B cell (primary cell): ENCODE measurements at regions not wholly inside any gene's neighbourhood (a gene's known extent, or its start where the extent isn't known, plus 50 kb on each side); places are given as distances from the start of the nearest gene placed in this dataset.

Experiments used
- ATAC-seq: fragments of 200-7000 bp; cut with Tn5 transposase; one replicate; pipeline ENCODE4 v1.10.0; 2021; ENCODE audit warnings: low read depth, mild to moderate bottlenecking, moderate number of reproducible peaks, moderate library complexity
- CTCF ChIA-PET: fragments of 350-600 bp; sonication (Branson Sonifier 250); formaldehyde crosslinking; loops from one replicate; lab custom pipeline; 2021; ENCODE audit warnings: antibody characterized with exemption, inconsistent platforms; lab: Charles Lee
- POLR2A ChIA-PET: fragments of 350-600 bp; sonication (Branson Sonifier 250); formaldehyde crosslinking; loops from one replicate; lab custom pipeline; 2021; ENCODE audit warnings: antibody characterized with exemption; lab: Charles Lee
- DNase-seq: peaks from one replicate; pipeline ENCODE4 v3.0.0; 2013
- H2AFZ ChIP-seq: 2 replicates; pipeline ENCODE4 v1.6.1; 2012; ENCODE audit warnings: mild to moderate bottlenecking, low read depth, low read length; ENCODE audit not compliant: insufficient read depth, poor library complexity, severe bottlenecking
- H3K27ac ChIP-seq, 2 donors: 1 replicate in 1 of 2; 2 replicates in 1 of 2; pipeline ENCODE4 v1.5.1; 2012 to 2013; ENCODE audit warnings: low read length in 2 of 2, mild to moderate bottlenecking in 2 of 2, moderate library complexity in 1 of 2
- H3K27me3 ChIP-seq, 4 experiments: fragments of 200-600 bp in 1 of 4; sonication (generic) in 1 of 4; replicated peaks in 1 of 4; 1 replicate in 2 of 4; 2 replicates in 2 of 4; pipeline versions ENCODE4 v1.6.1 to v1.7.0; 2013 to 2016; ENCODE audit warnings: low read length in 3 of 4, mild to moderate bottlenecking in 2 of 4, mixed read lengths in 1 of 4, moderate library complexity in 1 of 4; ENCODE audit not compliant: insufficient read depth in 4 of 4, control insufficient read depth in 3 of 4; ENCODE audit errors: control extremely low read depth in 1 of 4
- H3K36me3 ChIP-seq, 2 experiments: replicated peaks in 1 of 2; 1 replicate in 1 of 2; 2 replicates in 1 of 2; pipeline versions ENCODE4 v1.6.1 to v1.7.1; 2013; ENCODE audit warnings: low read length in 1 of 2; ENCODE audit not compliant: insufficient read depth in 2 of 2, control insufficient read depth in 1 of 2; ENCODE audit errors: control extremely low read depth in 1 of 2, extremely low read depth in 1 of 2
- H3K4me1 ChIP-seq, 2 donors: fragments of 200-600 bp in 1 of 2; sonication (generic) in 1 of 2; 1 replicate in 1 of 2; 2 replicates in 1 of 2; pipeline versions ENCODE4 v1.5.1 to v1.6.1; 2013 to 2017; ENCODE audit warnings: low read length in 2 of 2; ENCODE audit not compliant: control insufficient read depth in 2 of 2, insufficient read depth in 2 of 2
- H3K4me2 ChIP-seq: replicated peaks from 2 replicates; pipeline ENCODE3; 2012; ENCODE audit warnings: mild to moderate bottlenecking, low read depth, low read length; ENCODE audit not compliant: poor library complexity, severe bottlenecking
- H3K4me3 ChIP-seq, 5 experiments: fragments of 200-600 bp in 1 of 5; sonication (generic) in 1 of 5; 1 replicate in 3 of 5; 2 replicates in 2 of 5; pipeline versions ENCODE4 v1.5.1 to v1.7.0; 2011 to 2016; ENCODE audit warnings: low read length in 4 of 5, mild to moderate bottlenecking in 4 of 5, low read depth in 2 of 5, control low read depth in 1 of 5, moderate library complexity in 1 of 5; ENCODE audit not compliant: insufficient read depth in 1 of 5; ENCODE audit errors: control extremely low read depth in 1 of 5, extremely low read depth in 1 of 5
- H3K79me2 ChIP-seq: fragments of 200-600 bp; sonication (generic); one replicate; pipeline ENCODE4 v1.6.0; 2016; ENCODE audit warnings: low read length; ENCODE audit not compliant: control insufficient read depth, insufficient read depth
- H3K9ac ChIP-seq: fragments of 200-600 bp; sonication (generic); 2 replicates; pipeline ENCODE4 v1.6.1; 2017; ENCODE audit warnings: mild to moderate bottlenecking, low read length, moderate library complexity
- H3K9me3 ChIP-seq, 3 donors: one replicate each; pipeline versions ENCODE4 v1.6.1 to v1.7.1; 2013; ENCODE audit warnings: low read length in 2 of 3; ENCODE audit not compliant: control insufficient read depth in 2 of 3, insufficient read depth in 1 of 3; ENCODE audit errors: control extremely low read depth in 1 of 3
- H4K20me1 ChIP-seq: 2 replicates; pipeline ENCODE4 v1.6.0; 2012; ENCODE audit warnings: mild to moderate bottlenecking, low read length; ENCODE audit not compliant: insufficient read depth, control insufficient read depth, poor library complexity, severe bottlenecking
- H3K27ac Mint-ChIP-seq: one replicate; pipeline ENCODE4 v1.8.0; 2021; ENCODE audit warnings: mixed read lengths
- H3K27me3 Mint-ChIP-seq: one replicate; pipeline ENCODE4 v1.8.0; 2021; ENCODE audit warnings: mixed read lengths
- H3K4me1 Mint-ChIP-seq: one replicate; pipeline ENCODE4 v1.8.0; 2021; ENCODE audit warnings: mixed read lengths
- H3K4me3 Mint-ChIP-seq: one replicate; pipeline ENCODE4 v1.8.0; 2021; ENCODE audit warnings: mixed read lengths
- H3K9me3 Mint-ChIP-seq: one replicate; pipeline ENCODE4 v1.8.0; 2022; ENCODE audit warnings: mixed read lengths; ENCODE audit not compliant: insufficient read depth
- EZH2 ChIP-seq: IDR thresholded peaks from 2 replicates; pipeline ENCODE4 v1.6.1; 2012; ENCODE audit warnings: borderline replicate concordance, low read depth, mild to moderate bottlenecking, moderate library complexity, low read length; ENCODE audit not compliant: insufficient read depth, poor library complexity, severe bottlenecking
- WGBS: methylation state at CpG from one replicate; pipeline ENCODE4 v1.1.5; 2013; ENCODE audit warnings: missing lambda C conversion rate; ENCODE audit not compliant: insufficient coverage; 5-methylcytosine and 5-hydroxymethylcytosine counted together
- intact Hi-C: fragments of 100-400 bp; cut with micrococcal nuclease; formaldehyde crosslinking; loops from one replicate; pipeline ENCODE4 v1.10.0; 2022
- TF ChIP-seq, protein P1 (sequence below): fragments of 200-600 bp; IDR thresholded peaks from one replicate; pipeline ENCODE4 v1.8.0; 2022; ENCODE audit warnings: antibody characterized with exemption, mild to moderate bottlenecking

DNA sequence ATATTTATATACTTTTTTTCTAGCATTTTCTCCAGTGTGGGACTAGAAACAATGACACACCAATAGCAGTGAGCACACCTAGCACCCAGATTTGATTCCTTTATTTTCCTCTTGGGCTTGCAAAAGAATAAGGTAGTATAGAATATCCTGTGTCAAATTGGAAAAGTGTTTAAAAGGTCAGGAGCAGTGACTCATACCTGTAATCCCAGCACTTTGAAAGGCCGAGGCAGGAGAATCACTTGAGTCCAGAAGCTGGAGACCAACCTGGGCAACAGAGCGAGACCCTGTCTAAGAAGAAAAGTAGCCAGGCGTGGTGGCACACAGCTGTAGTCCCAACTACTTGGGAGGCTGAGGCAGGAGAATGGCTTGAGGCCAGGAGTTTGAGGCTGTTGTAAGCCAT, 53.8 kb upstream of the SGPP1 start:
- H3K4me3 ChIP-seq = no peak overlapping the region
- no peaks in the 10 kb centered on the region for H3K27me3 ChIP-seq
- H3K4me1 ChIP-seq = peaks cover 0 to 5% of the 10 kb centered on the region in 2 donors
- no peaks in the 10 kb centered on the region for H4K20me1 ChIP-seq
- no peak overlapping the region for H3K27ac Mint-ChIP-seq
- intact Hi-C loops = no loop called here
- no peaks in the 10 kb centered on the region for H3K79me2 ChIP-seq
- ChIA-PET POLR2A (no interaction called here), CTCF (no interaction called here)
- DNase-seq (no peak), ATAC-seq (no peak)
- H3K9me3 Mint-ChIP-seq = no peaks in the 10 kb centered on the region
- peaks cover 3% of the 10 kb centered on the region for H3K4me1 Mint-ChIP-seq
- H2AFZ ChIP-seq = no peak overlapping the region
- no peaks in the 10 kb centered on the region for H3K27me3 Mint-ChIP-seq
- no peak for TF ChIP-seq EZH2
- TF ChIP-seq, protein P1, sequence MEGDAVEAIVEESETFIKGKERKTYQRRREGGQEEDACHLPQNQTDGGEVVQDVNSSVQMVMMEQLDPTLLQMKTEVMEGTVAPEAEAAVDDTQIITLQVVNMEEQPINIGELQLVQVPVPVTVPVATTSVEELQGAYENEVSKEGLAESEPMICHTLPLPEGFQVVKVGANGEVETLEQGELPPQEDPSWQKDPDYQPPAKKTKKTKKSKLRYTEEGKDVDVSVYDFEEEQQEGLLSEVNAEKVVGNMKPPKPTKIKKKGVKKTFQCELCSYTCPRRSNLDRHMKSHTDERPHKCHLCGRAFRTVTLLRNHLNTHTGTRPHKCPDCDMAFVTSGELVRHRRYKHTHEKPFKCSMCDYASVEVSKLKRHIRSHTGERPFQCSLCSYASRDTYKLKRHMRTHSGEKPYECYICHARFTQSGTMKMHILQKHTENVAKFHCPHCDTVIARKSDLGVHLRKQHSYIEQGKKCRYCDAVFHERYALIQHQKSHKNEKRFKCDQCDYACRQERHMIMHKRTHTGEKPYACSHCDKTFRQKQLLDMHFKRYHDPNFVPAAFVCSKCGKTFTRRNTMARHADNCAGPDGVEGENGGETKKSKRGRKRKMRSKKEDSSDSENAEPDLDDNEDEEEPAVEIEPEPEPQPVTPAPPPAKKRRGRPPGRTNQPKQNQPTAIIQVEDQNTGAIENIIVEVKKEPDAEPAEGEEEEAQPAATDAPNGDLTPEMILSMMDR = no peak
- no peaks in the 10 kb centered on the region for H3K36me3 ChIP-seq
- no peak overlapping the region for H3K9ac ChIP-seq
- 87% methylated on average over 2 of the region's 3 CpGs for WGBS
- H3K9me3 ChIP-seq = no peaks in the 10 kb centered on the region
- no peak overlapping the region for H3K4me3 Mint-ChIP-seq
- H3K4me2 ChIP-seq = no peak overlapping the region
- H3K27ac ChIP-seq = no peak overlapping the region

DNA sequence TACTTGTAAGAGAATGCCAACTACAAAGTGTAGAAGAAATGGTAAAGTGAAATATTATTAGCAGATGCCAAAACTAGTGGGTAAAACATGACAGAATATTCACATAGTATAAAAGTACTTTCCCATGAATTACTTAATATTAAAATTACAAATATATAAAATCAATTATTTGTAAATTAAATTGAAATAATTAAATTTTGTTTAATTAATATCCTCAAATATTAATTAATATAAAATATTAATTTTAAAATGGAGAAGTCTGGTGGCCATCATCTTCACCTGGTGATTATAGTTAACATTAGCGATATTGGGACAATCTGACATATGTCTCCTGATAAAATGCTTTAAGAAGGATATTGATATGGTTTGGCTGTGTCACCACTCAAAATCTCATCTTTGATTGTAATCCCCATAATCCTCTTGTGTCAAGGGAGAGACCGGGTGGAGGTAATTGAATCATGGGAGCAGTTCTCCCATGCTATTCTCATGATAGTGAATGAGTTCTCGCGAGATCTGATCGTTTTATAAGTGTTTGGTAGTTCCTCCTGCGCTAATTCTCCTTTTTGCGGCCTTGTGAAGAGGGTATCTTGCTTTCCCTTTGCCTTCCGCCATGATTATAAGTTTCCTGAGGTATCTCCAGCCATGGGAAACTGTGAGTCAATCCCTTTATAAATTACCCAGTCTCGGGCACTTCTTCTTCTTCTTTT, 55.0 kb upstream of the SGPP1 start:
- Histone ChIP-seq H3K4me1 (peaks cover 0 to 5% of the 10 kb centered on the region in 2 donors), H3K9ac (no peak overlapping the region), H4K20me1 (no peaks in the 10 kb centered on the region), H3K4me3 (no peak overlapping the region), H3K27me3 (no peaks in the 10 kb centered on the region), H3K4me2 (no peak overlapping the region), H3K9me3 (no peaks in the 10 kb centered on the region), H3K27ac (no peak overlapping the region), H3K36me3 (no peaks in the 10 kb centered on the region), H3K79me2 (no peaks in the 10 kb centered on the region), H2AFZ (no peak overlapping the region)
- ATAC-seq (no peak), DNase-seq (no peak)
- H3K4me1 Mint-ChIP-seq = peaks cover 3% of the 10 kb centered on the region
- intact Hi-C loops = no loop called here
- 90% methylated on average over 7 of the region's 9 CpGs for WGBS
- TF ChIP-seq, protein P1 = no peak
- TF ChIP-seq EZH2 = no peak
- POLR2A ChIA-PET = no interaction called here
- H3K4me3 Mint-ChIP-seq = no peak overlapping the region
- CTCF ChIA-PET = no interaction called here
- no peaks in the 10 kb centered on the region for H3K9me3 Mint-ChIP-seq
- H3K27me3 Mint-ChIP-seq = no peaks in the 10 kb centered on the region
- H3K27ac Mint-ChIP-seq = no peak overlapping the region
